KMS-11 (cell line): ENCODE measurements at regions not wholly inside any gene's neighbourhood (a gene's known extent, or its start where the extent isn't known, plus 50 kb on each side); places are given as distances from the start of the nearest gene placed in this dataset.

Experiments
- H2AFZ ChIP-seq: fragments of 200-600 bp; sonication (generic); 2 replicates; pipeline ENCODE4 v1.6.1; 2016; ENCODE audit warnings: antibody characterized with exemption, mixed run types, low read depth
- H3K27ac ChIP-seq: fragments of 200-600 bp; sonication (generic); 2 replicates; pipeline ENCODE4 v1.6.1; 2016; ENCODE audit warnings: mild to moderate bottlenecking, mixed run types
- H3K27me3 ChIP-seq: fragments of 200-600 bp; sonication (generic); 2 replicates; pipeline ENCODE4 v1.6.1; 2017; ENCODE audit warnings: mild to moderate bottlenecking, low read depth, mixed run types, moderate library complexity; ENCODE audit not compliant: insufficient read depth
- H3K36me3 ChIP-seq: fragments of 200-600 bp; sonication (generic); 2 replicates; pipeline ENCODE4 v1.6.1; 2017; ENCODE audit warnings: mild to moderate bottlenecking, mixed run types; ENCODE audit not compliant: insufficient read depth
- H3K4me1 ChIP-seq: fragments of 200-600 bp; sonication (generic); 2 replicates; pipeline ENCODE4 v1.6.1; 2016; ENCODE audit warnings: mild to moderate bottlenecking, low read depth, mixed run types; ENCODE audit not compliant: poor library complexity, severe bottlenecking
- H3K4me2 ChIP-seq: fragments of 200-600 bp; sonication (generic); 2 replicates; pipeline ENCODE4 v1.7.0; 2016; ENCODE audit warnings: mild to moderate bottlenecking, mixed run types
- H3K4me3 ChIP-seq: fragments of 200-600 bp; sonication (generic); IDR thresholded peaks from 2 replicates; pipeline ENCODE4 v1.6.1; 2017; ENCODE audit warnings: low read depth, low read length, mixed read lengths; ENCODE audit not compliant: insufficient read depth
- H3K79me2 ChIP-seq: fragments of 200-600 bp; sonication (generic); 2 replicates; pipeline ENCODE4 v1.6.1; 2016; ENCODE audit warnings: low read depth, mixed run types; ENCODE audit not compliant: insufficient read depth
- H3K9ac ChIP-seq: fragments of 200-600 bp; sonication (generic); 2 replicates; pipeline ENCODE4 v1.6.1; 2016; ENCODE audit warnings: mild to moderate bottlenecking, mixed run types
- H4K20me1 ChIP-seq: fragments of 200-600 bp; sonication (generic); 2 replicates; pipeline ENCODE4 v1.6.1; 2016; ENCODE audit warnings: mild to moderate bottlenecking, mixed run types; ENCODE audit not compliant: insufficient read depth
- CTCF ChIP-seq: fragments of 200-600 bp; sonication (generic); conservative IDR thresholded peaks from 2 replicates; pipeline ENCODE4 v1.6.1; 2017; ENCODE audit warnings: low read depth, mild to moderate bottlenecking, antibody characterized with exemption, low read length, moderate library complexity, mixed read lengths

- H2AFZ ChIP-seq = no peak overlapping the region
- no peak overlapping the region for H3K4me3 ChIP-seq
- no peak overlapping the region for H3K27ac ChIP-seq
- no peaks in the 10 kb centered on the region for H3K27me3 ChIP-seq
- no peaks in the 10 kb centered on the region for H3K79me2 ChIP-seq
- TF ChIP-seq CTCF = no peak
- H3K4me1 ChIP-seq = no peaks in the 10 kb centered on the region
- no peak overlapping the region for H3K4me2 ChIP-seq
- no peaks in the 10 kb centered on the region for H3K36me3 ChIP-seq
- no peaks in the 10 kb centered on the region for H4K20me1 ChIP-seq
- no peak overlapping the region for H3K9ac ChIP-seq
These were observed 239.3 kb upstream of the CNTN6 start for GRCh38 chr3:853489-853888.

GRCh38 chr3:859135-859534 lies 233.7 kb upstream of the CNTN6 start:
- Histone ChIP-seq H3K36me3 (no peaks in the 10 kb centered on the region), H3K27ac (no peak overlapping the region), H3K79me2 (no peaks in the 10 kb centered on the region), H4K20me1 (no peaks in the 10 kb centered on the region), H3K4me1 (no peaks in the 10 kb centered on the region), H3K9ac (no peak overlapping the region), H3K4me3 (no peak overlapping the region), H2AFZ (no peak overlapping the region), H3K4me2 (no peak overlapping the region), H3K27me3 (no peaks in the 10 kb centered on the region)
- no peak for TF ChIP-seq CTCF

- TF ChIP-seq CTCF = no peak
- no peaks in the 10 kb centered on the region for H3K4me1 ChIP-seq
These were observed 231.1 kb upstream of the CNTN6 start for GRCh38 chr3:861721-862120.

GRCh38 chr3:869269-869668 lies 223.6 kb upstream of the CNTN6 start:
- Histone ChIP-seq H3K27ac (no peak overlapping the region), H3K79me2 (no peaks in the 10 kb centered on the region), H3K4me1 (no peaks in the 10 kb centered on the region), H2AFZ (no peak overlapping the region), H4K20me1 (no peaks in the 10 kb centered on the region), H3K4me3 (no peak overlapping the region), H3K27me3 (no peaks in the 10 kb centered on the region), H3K4me2 (no peak overlapping the region), H3K9ac (no peak overlapping the region), H3K36me3 (no peaks in the 10 kb centered on the region)
- no peak for TF ChIP-seq CTCF

More at GRCh38 chr3:861721-862120, 231.1 kb upstream of the CNTN6 start:
- no peak overlapping the region for H3K4me3 ChIP-seq
- H3K36me3 ChIP-seq = no peaks in the 10 kb centered on the region
- H2AFZ ChIP-seq = no peak overlapping the region
- no peak overlapping the region for H3K9ac ChIP-seq
- no peaks in the 10 kb centered on the region for H3K27me3 ChIP-seq
- H3K79me2 ChIP-seq = no peaks in the 10 kb centered on the region
- no peaks in the 10 kb centered on the region for H4K20me1 ChIP-seq
- H3K4me2 ChIP-seq = no peak overlapping the region
- no peak overlapping the region for H3K27ac ChIP-seq
